ENCODE measurements at regions not wholly inside any gene's neighbourhood (a gene's known extent, or its start where the extent isn't known, plus 50 kb on each side); places are given as distances from the start of the nearest gene placed in this dataset.
A peak's percentile ranks its signal among the peaks of the same experiment; 100 is the strongest.

DNA sequence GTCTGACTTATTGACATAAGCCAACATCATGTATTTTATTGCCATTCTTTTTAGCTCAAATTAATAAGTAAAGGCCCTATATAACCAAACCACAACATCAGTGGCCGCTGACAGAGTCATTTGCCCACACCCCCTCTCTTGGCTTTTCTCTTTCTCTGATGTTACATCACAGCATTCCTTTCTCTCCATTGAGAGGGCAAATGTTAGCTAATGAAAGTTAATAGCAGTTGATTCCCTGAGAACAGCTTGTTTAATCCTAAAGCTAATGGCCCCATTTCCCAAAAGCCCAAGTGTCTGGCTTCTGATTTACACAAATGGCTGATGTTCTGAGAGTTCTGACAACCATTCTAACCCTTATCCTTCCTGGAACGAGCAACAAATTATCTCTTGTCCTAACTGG is 308.8 kb downstream of the SNAPC1 start:
- H3K9me3 ChIP-seq = no peaks in the 10 kb centered on the region
- no peaks in the 10 kb centered on the region for H3K36me3 ChIP-seq
- intact Hi-C loops (cut with DNase I) = no loop called here
- TF ChIP-seq, protein P1, sequence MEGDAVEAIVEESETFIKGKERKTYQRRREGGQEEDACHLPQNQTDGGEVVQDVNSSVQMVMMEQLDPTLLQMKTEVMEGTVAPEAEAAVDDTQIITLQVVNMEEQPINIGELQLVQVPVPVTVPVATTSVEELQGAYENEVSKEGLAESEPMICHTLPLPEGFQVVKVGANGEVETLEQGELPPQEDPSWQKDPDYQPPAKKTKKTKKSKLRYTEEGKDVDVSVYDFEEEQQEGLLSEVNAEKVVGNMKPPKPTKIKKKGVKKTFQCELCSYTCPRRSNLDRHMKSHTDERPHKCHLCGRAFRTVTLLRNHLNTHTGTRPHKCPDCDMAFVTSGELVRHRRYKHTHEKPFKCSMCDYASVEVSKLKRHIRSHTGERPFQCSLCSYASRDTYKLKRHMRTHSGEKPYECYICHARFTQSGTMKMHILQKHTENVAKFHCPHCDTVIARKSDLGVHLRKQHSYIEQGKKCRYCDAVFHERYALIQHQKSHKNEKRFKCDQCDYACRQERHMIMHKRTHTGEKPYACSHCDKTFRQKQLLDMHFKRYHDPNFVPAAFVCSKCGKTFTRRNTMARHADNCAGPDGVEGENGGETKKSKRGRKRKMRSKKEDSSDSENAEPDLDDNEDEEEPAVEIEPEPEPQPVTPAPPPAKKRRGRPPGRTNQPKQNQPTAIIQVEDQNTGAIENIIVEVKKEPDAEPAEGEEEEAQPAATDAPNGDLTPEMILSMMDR (IDR thresholded peaks at IDR 0.05) = no peak
- FAIRE-seq (no peak), ATAC-seq (peak in 1 of 4 donors; percentile 57), DNase-seq (no peak)
- WGBS, 2 donors = 60 to 68% methylated on average over 2 of the region's 2 CpGs
- no peak overlapping the region for H3K27ac ChIP-seq
- H3K4me3 ChIP-seq = no peak overlapping the region
- no peaks in the 10 kb centered on the region for H3K4me1 ChIP-seq
- no peaks in the 10 kb centered on the region for H3K27me3 ChIP-seq

DNA sequence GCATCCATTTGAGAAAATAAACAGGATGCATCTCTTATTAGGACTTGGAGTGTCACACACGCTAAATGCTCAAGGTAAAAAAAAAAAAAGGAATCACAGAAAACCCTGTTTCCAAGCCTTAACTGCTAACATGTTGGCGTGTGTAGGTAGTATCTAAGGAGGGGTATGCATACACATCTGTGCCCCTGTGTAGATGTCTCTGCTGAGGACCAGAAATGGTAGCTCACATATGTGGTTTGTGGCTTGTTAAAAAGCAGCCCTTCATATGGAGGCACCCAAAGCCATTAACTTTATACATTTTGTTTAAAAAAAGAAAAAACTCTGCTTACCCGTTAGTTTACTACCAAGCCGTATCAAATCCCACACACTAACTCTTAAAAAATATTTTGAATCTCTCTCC is 314.1 kb downstream of the SNAPC1 start:
- H3K27ac ChIP-seq = no peak overlapping the region
- FAIRE-seq (no peak), DNase-seq (no peak), ATAC-seq (no peak)
- intact Hi-C loops (cut with DNase I) = no loop called here
- 95 to 96% methylated on average over 4 of the region's 4 CpGs for WGBS, 2 donors
- TF ChIP-seq, protein P1 (IDR thresholded peaks at IDR 0.05) = no peak
- no peak overlapping the region for H3K4me3 ChIP-seq
- no peaks in the 10 kb centered on the region for H3K9me3 ChIP-seq
- H3K36me3 ChIP-seq = no peaks in the 10 kb centered on the region
- no peaks in the 10 kb centered on the region for H3K27me3 ChIP-seq
- no peaks in the 10 kb centered on the region for H3K4me1 ChIP-seq

DNA sequence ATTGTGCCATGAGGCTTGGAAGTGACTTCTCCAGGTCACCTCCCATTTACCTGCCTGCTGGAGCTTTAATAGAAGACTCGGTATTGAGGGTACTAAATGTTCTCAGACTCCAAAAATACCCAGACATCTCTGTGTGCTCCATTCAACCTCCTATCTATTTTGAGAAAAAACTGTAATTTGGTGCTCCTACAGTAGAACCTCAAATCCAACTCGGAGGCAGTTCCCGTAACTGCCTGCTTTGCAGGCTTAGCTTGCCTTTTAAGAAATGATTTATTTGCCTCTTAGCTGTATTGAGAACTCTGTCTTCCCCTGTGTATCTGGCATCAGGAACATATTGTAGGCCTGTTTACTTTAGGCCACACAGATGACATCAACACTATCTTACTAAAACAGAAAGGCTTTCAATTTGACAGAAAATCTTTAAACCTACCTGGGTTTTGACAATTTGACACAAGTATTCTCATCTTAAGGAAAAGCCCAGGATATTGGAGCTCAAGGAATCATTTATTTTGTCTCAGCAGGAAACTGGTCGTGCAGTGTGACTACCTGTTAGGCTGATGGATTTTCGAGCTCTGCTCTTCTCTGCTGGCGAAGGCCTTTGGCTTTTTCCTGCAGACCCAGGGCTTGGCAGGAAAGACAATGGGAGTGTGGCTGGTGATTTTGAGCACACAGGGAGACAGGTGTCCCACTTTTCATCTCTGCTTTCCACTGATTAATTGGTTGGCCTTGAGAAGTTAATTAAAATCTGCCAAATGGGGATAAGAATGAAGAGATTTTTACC is 314.8 kb downstream of the SNAPC1 start:
- Histone ChIP-seq H3K4me1 (no peaks in the 10 kb centered on the region), H3K27ac (no peak overlapping the region), H3K36me3 (no peaks in the 10 kb centered on the region), H3K4me3 (no peak overlapping the region), H3K9me3 (no peaks in the 10 kb centered on the region), H3K27me3 (no peaks in the 10 kb centered on the region)
- intact Hi-C loops (cut with DNase I) = no loop called here
- WGBS, 2 donors = 68 to 76% methylated on average over 6 of the region's 6 CpGs
- DNase-seq = no peak
- ATAC-seq = peak in 2 of 4 donors; percentile 53 to 77
- TF ChIP-seq, protein P1 (IDR thresholded peaks at IDR 0.05) = no peak
- no peak for FAIRE-seq

DNA sequence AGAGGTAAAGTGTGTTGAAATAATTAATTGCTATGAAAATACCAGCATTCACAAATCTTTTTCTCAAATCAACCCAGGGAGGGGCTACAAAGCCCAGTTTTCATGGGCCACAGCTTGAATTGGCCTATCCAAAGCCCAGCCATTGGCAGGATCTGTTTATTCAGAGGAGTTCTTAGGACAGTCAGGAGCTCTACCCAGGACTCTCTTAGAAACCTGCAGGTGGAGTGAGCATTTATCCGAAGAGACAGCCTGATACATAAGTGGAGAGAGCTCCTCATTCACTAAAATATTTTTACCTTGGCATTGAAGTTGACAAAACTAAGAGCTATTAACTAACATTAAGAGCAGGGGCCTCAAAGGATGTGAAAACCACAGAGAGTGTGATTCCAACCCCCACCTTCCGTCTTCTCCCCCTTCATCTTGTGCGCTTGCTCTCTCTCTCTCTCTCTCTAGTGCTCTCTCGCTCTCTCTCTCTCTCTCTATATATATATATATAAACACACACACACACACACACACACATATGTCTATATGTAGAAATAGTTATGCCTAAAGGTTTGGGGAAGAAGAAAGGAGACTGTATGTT is 315.5 kb downstream of the SNAPC1 start:
- Histone ChIP-seq H3K27me3 (no peaks in the 10 kb centered on the region), H3K27ac (no peak overlapping the region), H3K4me3 (no peak overlapping the region), H3K4me1 (no peaks in the 10 kb centered on the region), H3K36me3 (no peaks in the 10 kb centered on the region), H3K9me3 (no peaks in the 10 kb centered on the region)
- intact Hi-C loops (cut with DNase I) = no loop called here
- FAIRE-seq = no peak
- TF ChIP-seq, protein P1 (IDR thresholded peaks at IDR 0.05) = no peak
- no peak for DNase-seq
- no peak for ATAC-seq
- 88 to 94% methylated on average over 3 to 4 of the region's 4 CpGs for WGBS, 2 donors

DNA sequence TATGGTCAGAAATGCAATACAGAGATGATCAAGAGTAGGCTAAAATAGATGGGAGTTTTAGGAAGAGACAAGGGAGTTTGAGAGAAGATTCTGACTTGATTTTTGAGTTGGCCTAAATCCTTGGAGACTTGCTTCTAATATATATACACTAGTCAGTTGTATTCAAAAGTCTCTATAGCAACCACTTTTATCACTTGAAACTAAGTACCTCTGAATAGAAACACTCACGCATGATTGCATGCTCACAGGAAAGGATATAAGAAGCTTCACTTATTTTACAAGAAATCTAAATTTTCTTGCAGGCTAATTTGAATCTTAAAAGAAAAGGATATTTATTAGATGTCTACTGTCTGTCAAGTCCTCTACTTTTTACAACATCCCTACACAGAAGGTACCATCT is 316.8 kb downstream of the SNAPC1 start:
- Histone ChIP-seq H3K4me3 (no peak overlapping the region), H3K27me3 (no peaks in the 10 kb centered on the region), H3K4me1 (no peaks in the 10 kb centered on the region), H3K36me3 (no peaks in the 10 kb centered on the region), H3K9me3 (no peaks in the 10 kb centered on the region), H3K27ac (no peak overlapping the region)
- no peak for DNase-seq
- no peak for ATAC-seq
- TF ChIP-seq, protein P1 (IDR thresholded peaks at IDR 0.05) = no peak
- intact Hi-C loops (cut with DNase I) = no loop called here
- WGBS, 2 donors = 89 to 94% methylated on average over 1 of the region's 1 CpG
- FAIRE-seq = no peak
